ENCODE measurements at regions not wholly inside any gene's neighbourhood (a gene's known extent, or its start where the extent isn't known, plus 50 kb on each side); places are given as distances from the start of the nearest gene placed in this dataset.

GRCh38 chr9:78725503-78725902, 428.6 kb downstream of the PSAT1 start:
- no peak for DNase-seq (ENCODE audit: low spot score)

- DNase-seq (ENCODE audit: low spot score): no peak
Measured at GRCh38 chr9:78745331-78745730, 448.4 kb downstream of the PSAT1 start.

GRCh38 chr9:78746010-78746409, 449.1 kb downstream of the PSAT1 start:
- DNase-seq (ENCODE audit: low spot score): no peak

- no peak for DNase-seq (ENCODE audit: low spot score)
Measured at GRCh38 chr9:78753039-78753438, 456.1 kb downstream of the PSAT1 start.

GRCh38 chr9:78756813-78757510, 460.0 kb downstream of the PSAT1 start:
- DNase-seq (ENCODE audit: low spot score): no peak

GRCh38 chr9:78763424-78763823, 466.5 kb downstream of the PSAT1 start:
- DNase-seq (ENCODE audit: low spot score): no peak

- DNase-seq (ENCODE audit: low spot score): no peak
Measured at GRCh38 chr9:78765861-78766260, 468.9 kb downstream of the PSAT1 start.

GRCh38 chr9:78767490-78767889, 470.6 kb downstream of the PSAT1 start:
- no peak for DNase-seq (ENCODE audit: low spot score)

- no peak for DNase-seq (ENCODE audit: low spot score)
Measured at GRCh38 chr9:78769690-78770089, 472.8 kb downstream of the PSAT1 start.

GRCh38 chr9:78775211-78775610, 478.3 kb downstream of the PSAT1 start:
- DNase-seq (ENCODE audit: low spot score): no peak

- DNase-seq (ENCODE audit: low spot score): no peak
Measured at GRCh38 chr9:78775696-78776295, 478.9 kb downstream of the PSAT1 start.

- DNase-seq (ENCODE audit: low spot score): no peak
Measured at GRCh38 chr9:78777747-78778146, 480.8 kb downstream of the PSAT1 start.

- no peak for DNase-seq (ENCODE audit: low spot score)
Measured at GRCh38 chr9:78778318-78778717, 481.4 kb downstream of the PSAT1 start.

- no peak for DNase-seq (ENCODE audit: low spot score)
Measured at GRCh38 chr9:78778861-78779374, 482.0 kb downstream of the PSAT1 start.

- no peak for DNase-seq (ENCODE audit: low spot score)
Measured at GRCh38 chr9:78781681-78782080, 484.8 kb downstream of the PSAT1 start.

- DNase-seq (ENCODE audit: low spot score): no peak
Measured at GRCh38 chr9:78782234-78782633, 485.3 kb downstream of the PSAT1 start.

- no peak for DNase-seq (ENCODE audit: low spot score)
Measured at GRCh38 chr9:78782858-78783257, 485.9 kb downstream of the PSAT1 start.

GRCh38 chr9:78783743-78784142, 486.8 kb downstream of the PSAT1 start:
- no peak for DNase-seq (ENCODE audit: low spot score)

- no peak for DNase-seq (ENCODE audit: low spot score)
Measured at GRCh38 chr9:78786794-78787193, 489.9 kb downstream of the PSAT1 start.

- DNase-seq (ENCODE audit: low spot score): no peak
Measured at GRCh38 chr9:78788101-78788500, 491.2 kb downstream of the PSAT1 start.

- no peak for DNase-seq (ENCODE audit: low spot score)
Measured at GRCh38 chr9:78791779-78792178, 494.9 kb downstream of the PSAT1 start.

GRCh38 chr9:78792745-78793144, 495.8 kb downstream of the PSAT1 start:
- DNase-seq (ENCODE audit: low spot score): no peak

- DNase-seq (ENCODE audit: low spot score): no peak
Measured at GRCh38 chr9:78805771-78806170, 508.8 kb downstream of the PSAT1 start.
